ENCODE measurements at regions not wholly inside any gene's neighbourhood (a gene's known extent, or its start where the extent isn't known, plus 50 kb on each side); places are given as distances from the start of the nearest gene placed in this dataset.

DNA sequence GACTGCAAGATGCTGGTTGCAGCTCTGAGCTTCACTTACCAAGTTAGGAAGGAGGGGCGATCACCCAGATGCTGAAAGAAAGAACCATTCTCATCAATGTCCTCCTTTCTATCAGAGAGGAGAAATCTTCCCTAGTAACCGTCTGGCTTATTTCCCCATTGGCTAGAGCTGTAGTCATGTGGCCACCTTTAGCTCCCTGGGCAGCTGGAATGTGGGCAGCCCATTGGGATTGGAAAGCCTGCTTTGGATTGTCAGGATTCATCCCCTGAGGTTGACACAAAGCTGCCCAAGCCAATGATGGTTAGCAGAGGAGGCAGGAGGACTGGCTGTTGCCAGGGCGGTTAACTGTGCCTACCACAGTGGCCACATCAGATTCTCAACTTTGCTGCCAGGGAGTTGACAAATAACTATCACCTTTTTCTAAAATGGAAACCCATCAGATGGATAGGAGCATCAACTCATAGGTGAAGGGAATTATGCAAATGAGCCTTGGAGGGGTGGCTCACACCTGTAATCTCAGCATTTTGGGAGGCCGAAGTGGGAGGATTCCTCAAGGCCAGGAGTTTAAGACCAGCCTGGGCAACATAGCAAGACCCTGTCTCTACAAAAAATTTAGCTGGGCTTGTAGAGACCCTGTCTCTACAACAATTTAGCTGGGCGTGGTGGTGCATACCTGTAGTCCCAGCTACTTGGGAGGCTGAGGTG, 206.4 kb upstream of the GALNT17 start:
- Histone ChIP-seq H3K9me3 (replicated peaks) (0 out of 2 replicates have a peak, but pooled peaks cover 2% of the 10 kb centered on the region), H3K36me3 (no peaks in the 10 kb centered on the region), H3K4me1 (replicated peaks) (no peaks in the 10 kb centered on the region), H3K4me3 (no peak overlapping the region), H3K27me3 (replicated peaks) (no peaks in the 10 kb centered on the region), H3K27ac (no peak overlapping the region)
- DNase-seq (ENCODE audit: low read depth in 1 of 2, low spot score in 2 of 2) = no peak

DNA sequence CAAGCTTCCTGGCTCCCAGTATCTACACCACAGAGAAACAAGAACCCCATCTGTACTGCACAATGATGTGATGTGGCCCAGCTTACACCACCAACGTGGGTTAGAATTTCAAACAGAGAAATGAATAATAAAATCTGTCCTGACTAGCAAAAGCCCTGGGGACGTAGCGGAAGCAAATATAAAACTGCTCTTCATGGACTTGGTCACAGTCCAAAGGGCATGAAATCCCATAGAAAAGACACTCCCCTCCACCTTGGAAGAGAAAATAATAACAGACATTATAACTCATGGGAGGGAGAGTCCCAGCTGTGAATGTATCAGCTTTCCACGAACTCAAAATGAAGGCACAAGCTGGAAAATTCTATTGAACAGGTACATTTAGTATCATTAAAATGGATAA, 205.3 kb upstream of the GALNT17 start:
- Histone ChIP-seq H3K4me3 (no peak overlapping the region), H3K27me3 (replicated peaks) (no peaks in the 10 kb centered on the region), H3K36me3 (no peaks in the 10 kb centered on the region), H3K9me3 (replicated peaks) (0 out of 2 replicates have a peak, but pooled peaks cover 2% of the 10 kb centered on the region), H3K27ac (no peak overlapping the region), H3K4me1 (replicated peaks) (no peaks in the 10 kb centered on the region)
- no peak for DNase-seq (ENCODE audit: low read depth in 1 of 2, low spot score in 2 of 2)

GRCh38 chr7:70935311-70935710, 196.6 kb upstream of the GALNT17 start:
- no peaks in the 10 kb centered on the region for H3K36me3 ChIP-seq
- no peak for DNase-seq (ENCODE audit: low read depth in 1 of 2, low spot score in 2 of 2)

GRCh38 chr7:70935854-70936253, 196.1 kb upstream of the GALNT17 start:
- Histone ChIP-seq H3K27ac (no peak overlapping the region), H3K4me1 (replicated peaks) (no peaks in the 10 kb centered on the region), H3K4me3 (no peak overlapping the region), H3K9me3 (replicated peaks) (0 out of 2 replicates have a peak, but pooled peaks cover 7% of the 10 kb centered on the region), H3K27me3 (replicated peaks) (no peaks in the 10 kb centered on the region), H3K36me3 (no peaks in the 10 kb centered on the region)
- no peak for DNase-seq (ENCODE audit: low read depth in 1 of 2, low spot score in 2 of 2)

More at GRCh38 chr7:70935311-70935710, 196.6 kb upstream of the GALNT17 start:
- Histone ChIP-seq H3K4me3 (no peak overlapping the region), H3K27me3 (replicated peaks) (no peaks in the 10 kb centered on the region), H3K9me3 (replicated peaks) (0 out of 2 replicates have a peak, but pooled peaks cover 1% of the 10 kb centered on the region), H3K27ac (no peak overlapping the region), H3K4me1 (replicated peaks) (no peaks in the 10 kb centered on the region)

- Histone ChIP-seq H3K4me1 (replicated peaks) (no peaks in the 10 kb centered on the region), H3K36me3 (no peaks in the 10 kb centered on the region), H3K9me3 (replicated peaks) (0 out of 2 replicates have a peak, but pooled peaks cover 9% of the 10 kb centered on the region), H3K27ac (no peak overlapping the region), H3K4me3 (no peak overlapping the region), H3K27me3 (replicated peaks) (no peaks in the 10 kb centered on the region)
- DNase-seq (ENCODE audit: low read depth in 1 of 2, low spot score in 2 of 2) = no peak
Observed at GRCh38 chr7:70937424-70937823, 194.5 kb upstream of the GALNT17 start.

- DNase-seq (ENCODE audit: low read depth in 1 of 2, low spot score in 2 of 2) = no peak
- Histone ChIP-seq H3K27me3 (replicated peaks) (no peaks in the 10 kb centered on the region), H3K4me1 (replicated peaks) (no peaks in the 10 kb centered on the region), H3K4me3 (no peak overlapping the region), H3K27ac (no peak overlapping the region), H3K9me3 (replicated peaks) (0 out of 2 replicates have a peak, but pooled peaks cover 9% of the 10 kb centered on the region), H3K36me3 (no peaks in the 10 kb centered on the region)
Observed at GRCh38 chr7:70940597-70940996, 191.3 kb upstream of the GALNT17 start.

DNA sequence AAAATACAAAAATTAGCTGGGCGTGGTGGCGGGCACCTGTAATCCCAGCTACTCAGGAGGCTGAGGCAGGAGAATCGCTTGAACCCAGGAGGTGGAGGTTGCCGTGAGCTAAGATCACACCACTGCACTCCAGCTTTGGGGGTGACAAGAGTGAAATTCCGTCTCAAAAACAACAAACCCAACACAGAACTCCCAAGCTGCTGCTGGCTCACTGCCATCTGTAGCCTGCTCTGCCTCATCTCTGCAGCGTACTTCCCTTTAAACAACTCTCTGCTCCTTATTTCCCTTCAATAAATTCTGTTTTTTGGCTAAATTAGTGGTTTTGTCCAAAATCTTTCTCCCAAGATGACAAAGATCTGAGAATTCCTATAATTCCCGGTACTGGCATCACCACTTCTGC, 189.2 kb upstream of the GALNT17 start:
- Histone ChIP-seq H3K9me3 (replicated peaks) (0 out of 2 replicates have a peak, but pooled peaks cover 14% of the 10 kb centered on the region), H3K27me3 (replicated peaks) (no peaks in the 10 kb centered on the region), H3K4me3 (no peak overlapping the region), H3K27ac (no peak overlapping the region), H3K36me3 (no peaks in the 10 kb centered on the region), H3K4me1 (replicated peaks) (no peaks in the 10 kb centered on the region)
- DNase-seq (ENCODE audit: low read depth in 1 of 2, low spot score in 2 of 2) = no peak

- Histone ChIP-seq H3K4me1 (replicated peaks) (no peaks in the 10 kb centered on the region), H3K4me3 (no peak overlapping the region), H3K36me3 (no peaks in the 10 kb centered on the region), H3K9me3 (replicated peaks) (0 out of 2 replicates have a peak, but pooled peaks cover 18% of the 10 kb centered on the region), H3K27ac (no peak overlapping the region), H3K27me3 (replicated peaks) (no peaks in the 10 kb centered on the region)
- DNase-seq (ENCODE audit: low read depth in 1 of 2, low spot score in 2 of 2) = no peak
Observed at GRCh38 chr7:70944516-70944915, 187.4 kb upstream of the GALNT17 start.

- H3K36me3 ChIP-seq = no peaks in the 10 kb centered on the region
- no peak for DNase-seq (ENCODE audit: low read depth in 1 of 2, low spot score in 2 of 2)
Observed at GRCh38 chr7:70947181-70947580, 184.8 kb upstream of the GALNT17 start.

GRCh38 chr7:70949862-70950261, 182.1 kb upstream of the GALNT17 start:
- H3K27ac ChIP-seq = no peak overlapping the region
- no peak for DNase-seq (ENCODE audit: low read depth in 1 of 2, low spot score in 2 of 2)
- no peak overlapping the region for H3K4me3 ChIP-seq
- H3K4me1 ChIP-seq (replicated peaks) = no peaks in the 10 kb centered on the region
- no peaks in the 10 kb centered on the region for H3K27me3 ChIP-seq (replicated peaks)
- H3K36me3 ChIP-seq = no peaks in the 10 kb centered on the region
- H3K9me3 ChIP-seq (replicated peaks) = peaks cover 12% of the 10 kb centered on the region; the same call in 1 of the 2 replicates

More at GRCh38 chr7:70947181-70947580, 184.8 kb upstream of the GALNT17 start:
- no peak overlapping the region for H3K27ac ChIP-seq
- H3K27me3 ChIP-seq (replicated peaks) = no peaks in the 10 kb centered on the region
- no peaks in the 10 kb centered on the region for H3K4me1 ChIP-seq (replicated peaks)
- H3K4me3 ChIP-seq = no peak overlapping the region
- 0 out of 2 replicates have a peak, but pooled peaks cover 9% of the 10 kb centered on the region for H3K9me3 ChIP-seq (replicated peaks)

- no peaks in the 10 kb centered on the region for H3K36me3 ChIP-seq
- no peaks in the 10 kb centered on the region for H3K27me3 ChIP-seq (replicated peaks)
- H3K27ac ChIP-seq = no peak overlapping the region
- H3K9me3 ChIP-seq (replicated peaks) = peaks cover 15% of the 10 kb centered on the region; the same call in 1 of the 2 replicates
- DNase-seq (ENCODE audit: low read depth in 1 of 2, low spot score in 2 of 2) = no peak
- no peak overlapping the region for H3K4me3 ChIP-seq
- no peaks in the 10 kb centered on the region for H3K4me1 ChIP-seq (replicated peaks)
Observed at GRCh38 chr7:70951271-70951962, 180.5 kb upstream of the GALNT17 start.

DNA sequence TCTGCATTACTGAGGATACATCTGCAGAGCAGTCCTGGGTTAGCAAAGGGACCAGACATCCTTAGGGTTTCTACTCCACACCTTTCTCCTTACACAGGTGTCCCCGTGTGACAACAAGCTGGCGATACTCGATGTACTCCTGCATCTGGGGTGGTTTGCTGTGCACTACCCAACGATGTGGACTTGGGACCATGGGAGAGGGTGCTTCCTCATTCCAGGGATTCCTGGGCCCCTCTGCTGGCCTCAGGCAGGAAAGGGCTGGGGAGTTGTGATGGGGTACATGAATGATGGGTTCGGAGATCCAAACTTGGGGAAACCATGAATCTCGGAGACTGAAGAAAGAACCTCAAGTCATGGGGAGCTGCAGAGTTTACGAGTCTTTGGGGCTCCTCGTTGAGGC, 179.6 kb upstream of the GALNT17 start:
- H3K27ac ChIP-seq = no peak overlapping the region
- H3K36me3 ChIP-seq = no peaks in the 10 kb centered on the region
- H3K9me3 ChIP-seq (replicated peaks) = peaks cover 12% of the 10 kb centered on the region; the same call in 1 of the 2 replicates
- H3K4me3 ChIP-seq = no peak overlapping the region
- no peaks in the 10 kb centered on the region for H3K4me1 ChIP-seq (replicated peaks)
- no peak for DNase-seq (ENCODE audit: low read depth in 1 of 2, low spot score in 2 of 2)
- no peaks in the 10 kb centered on the region for H3K27me3 ChIP-seq (replicated peaks)

DNA sequence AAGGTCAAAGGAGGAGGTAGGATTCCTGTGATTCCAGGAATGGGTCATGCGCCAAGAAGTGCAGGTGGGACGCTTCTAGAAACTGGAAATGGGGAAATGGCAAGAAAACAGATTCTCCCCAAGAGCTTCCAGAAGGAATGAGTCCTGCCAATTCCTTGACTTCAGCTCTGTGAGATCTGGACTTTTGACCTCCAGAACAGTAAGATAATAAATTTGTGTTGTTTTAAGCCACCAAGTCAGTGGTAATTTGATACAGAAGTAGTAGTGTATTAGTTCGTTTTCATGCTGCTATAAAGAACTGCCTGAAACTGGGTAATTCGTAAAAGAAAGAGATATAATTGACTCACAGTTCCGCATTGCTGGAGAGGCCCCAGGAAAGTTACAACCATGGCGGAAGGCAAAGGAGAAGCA, 178.6 kb upstream of the GALNT17 start:
- no peak overlapping the region for H3K27ac ChIP-seq
- H3K36me3 ChIP-seq = no peaks in the 10 kb centered on the region
- no peaks in the 10 kb centered on the region for H3K4me1 ChIP-seq (replicated peaks)
- H3K9me3 ChIP-seq (replicated peaks) = peaks cover 9% of the 10 kb centered on the region; the same call in 1 of the 2 replicates
- DNase-seq (ENCODE audit: low read depth in 1 of 2, low spot score in 2 of 2) = no peak
- no peaks in the 10 kb centered on the region for H3K27me3 ChIP-seq (replicated peaks)
- H3K4me3 ChIP-seq = no peak overlapping the region

GRCh38 chr7:70953796-70954195, 178.1 kb upstream of the GALNT17 start:
- Histone ChIP-seq H3K9me3 (replicated peaks) (peaks cover 13% of the 10 kb centered on the region; the same call in 1 of the 2 replicates), H3K27me3 (replicated peaks) (no peaks in the 10 kb centered on the region), H3K36me3 (no peaks in the 10 kb centered on the region), H3K27ac (no peak overlapping the region), H3K4me1 (replicated peaks) (no peaks in the 10 kb centered on the region), H3K4me3 (no peak overlapping the region)
- no peak for DNase-seq (ENCODE audit: low read depth in 1 of 2, low spot score in 2 of 2)

Data from SJSA1 (cell line).